Astrocyte (in vitro differentiated cells and primary cell): ENCODE measurements at regions not wholly inside any gene's neighbourhood (a gene's known extent, or its start where the extent isn't known, plus 50 kb on each side); places are given as distances from the start of the nearest gene placed in this dataset.

Experiments used
- DNase-seq: peaks from one replicate; pipeline ENCODE4 v3.0.0-alpha.2; 2010; ENCODE audit warnings: low read depth
- FAIRE-seq: peaks from 2 replicates; lab custom pipeline; 2011; peaks lifted over from hg19 to GRCh38; lab: Jason Lieb, UNC
- H2AFZ ChIP-seq: 2 replicates; pipeline ENCODE4 v1.6.0; 2012; ENCODE audit warnings: low read depth, low read length, inconsistent platforms
- H3K27ac ChIP-seq: 2 replicates; pipeline ENCODE4 v1.5.1; 2011; ENCODE audit warnings: low read depth, low read length, inconsistent platforms
- H3K27me3 ChIP-seq: 2 replicates; pipeline ENCODE4 v1.6.0; 2011; ENCODE audit warnings: low read length, inconsistent platforms; ENCODE audit not compliant: insufficient read depth
- H3K36me3 ChIP-seq: 2 replicates; pipeline ENCODE4 v1.5.1; 2011; ENCODE audit warnings: low read length, inconsistent platforms; ENCODE audit not compliant: insufficient read depth
- H3K4me1 ChIP-seq: 2 replicates; pipeline ENCODE4 v1.5.1; 2011; ENCODE audit warnings: low read length, inconsistent platforms; ENCODE audit not compliant: insufficient read depth
- H3K4me2 ChIP-seq: 2 replicates; pipeline ENCODE4 v1.6.0; 2012; ENCODE audit warnings: low read length, inconsistent platforms
- H3K4me3 ChIP-seq: 2 replicates; pipeline ENCODE4 v1.5.1; 2011; ENCODE audit warnings: low read depth, mild to moderate bottlenecking, low read length, inconsistent platforms; ENCODE audit not compliant: insufficient read depth
- H3K79me2 ChIP-seq: 2 replicates; pipeline ENCODE4 v1.6.0; 2012; ENCODE audit warnings: mild to moderate bottlenecking, low read length, inconsistent platforms; ENCODE audit not compliant: insufficient read depth
- H3K9ac ChIP-seq: 2 replicates; pipeline ENCODE4 v1.6.0; 2012; ENCODE audit warnings: mild to moderate bottlenecking, low read length, inconsistent platforms
- H3K9me3 ChIP-seq: 2 replicates; pipeline ENCODE4 v1.5.1; 2012; ENCODE audit warnings: low read depth, mild to moderate bottlenecking, low read length, inconsistent platforms; ENCODE audit not compliant: insufficient read depth
- H4K20me1 ChIP-seq: 2 replicates; pipeline ENCODE4 v1.6.0; 2012; ENCODE audit warnings: low read length, inconsistent platforms; ENCODE audit not compliant: insufficient read depth
- H3K27ac Mint-ChIP-seq: one replicate; pipeline ENCODE4 v1.8.0; 2021; ENCODE audit warnings: mild to moderate bottlenecking, mixed read lengths; ENCODE audit not compliant: unreplicated experiment
- H3K27me3 Mint-ChIP-seq: one replicate; pipeline ENCODE4 v1.8.0; 2021; ENCODE audit warnings: low read depth, mixed read lengths; ENCODE audit not compliant: unreplicated experiment
- H3K36me3 Mint-ChIP-seq: one replicate; pipeline ENCODE4 v1.8.0; 2021; ENCODE audit warnings: low read depth, mixed read lengths; ENCODE audit not compliant: unreplicated experiment
- H3K4me1 Mint-ChIP-seq: one replicate; pipeline ENCODE4 v1.8.0; 2021; ENCODE audit warnings: low read depth, mixed read lengths; ENCODE audit not compliant: unreplicated experiment
- H3K4me3 Mint-ChIP-seq: one replicate; pipeline ENCODE4 v1.8.0; 2021; ENCODE audit warnings: mild to moderate bottlenecking, moderate library complexity, mixed read lengths; ENCODE audit not compliant: unreplicated experiment
- H3K9me3 Mint-ChIP-seq: one replicate; pipeline ENCODE4 v1.8.0; 2021; ENCODE audit warnings: mild to moderate bottlenecking, mixed read lengths; ENCODE audit not compliant: unreplicated experiment
- EZH2 ChIP-seq: IDR thresholded peaks from 2 replicates; pipeline ENCODE4 v1.6.1; 2012; ENCODE audit warnings: mild to moderate bottlenecking, low read length, inconsistent platforms; ENCODE audit not compliant: insufficient read depth
- TF ChIP-seq, protein P1 (sequence below): IDR thresholded peaks from 2 replicates; pipeline ENCODE4 v1.5.1; 2011; ENCODE audit warnings: low read depth, mild to moderate bottlenecking, inconsistent platforms, low read length, moderate library complexity; ENCODE audit not compliant: insufficient read depth

DNA sequence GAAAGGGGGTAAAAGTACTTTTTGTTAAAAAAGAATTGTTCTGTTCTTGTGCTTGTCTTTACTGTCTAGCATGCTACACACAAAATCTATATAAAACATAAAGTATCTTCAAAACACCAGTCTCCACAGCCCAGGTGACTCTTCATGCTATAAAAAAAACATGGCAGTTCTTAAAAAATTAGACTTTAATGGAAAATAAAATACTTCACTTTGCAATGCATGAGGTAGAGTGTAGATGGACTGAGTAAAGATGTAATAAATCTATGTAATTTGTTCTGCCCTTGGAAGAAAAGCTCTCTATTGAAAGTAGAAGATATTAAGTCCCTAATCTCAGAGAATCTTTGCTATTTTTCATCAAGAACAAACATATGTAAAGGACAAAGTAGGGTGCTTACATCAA is 425.4 kb downstream of the NOVA1 start:
- Histone ChIP-seq H3K4me1 (no peaks in the 10 kb centered on the region), H3K9ac (no peak overlapping the region), H3K4me3 (no peak overlapping the region), H2AFZ (no peak overlapping the region), H3K27ac (no peak overlapping the region), H3K27me3 (peaks cover 2% of the 10 kb centered on the region), H3K79me2 (no peaks in the 10 kb centered on the region), H3K9me3 (no peaks in the 10 kb centered on the region), H3K4me2 (no peak overlapping the region), H3K36me3 (no peaks in the 10 kb centered on the region), H4K20me1 (no peaks in the 10 kb centered on the region)
- Mint-ChIP-seq H3K36me3 (no peaks in the 10 kb centered on the region), H3K4me1 (no peaks in the 10 kb centered on the region), H3K27me3 (peaks cover 32% of the 10 kb centered on the region), H3K9me3 (no peaks in the 10 kb centered on the region), H3K27ac (no peak overlapping the region), H3K4me3 (no peak overlapping the region)
- no peak for TF ChIP-seq EZH2
- TF ChIP-seq, protein P1, sequence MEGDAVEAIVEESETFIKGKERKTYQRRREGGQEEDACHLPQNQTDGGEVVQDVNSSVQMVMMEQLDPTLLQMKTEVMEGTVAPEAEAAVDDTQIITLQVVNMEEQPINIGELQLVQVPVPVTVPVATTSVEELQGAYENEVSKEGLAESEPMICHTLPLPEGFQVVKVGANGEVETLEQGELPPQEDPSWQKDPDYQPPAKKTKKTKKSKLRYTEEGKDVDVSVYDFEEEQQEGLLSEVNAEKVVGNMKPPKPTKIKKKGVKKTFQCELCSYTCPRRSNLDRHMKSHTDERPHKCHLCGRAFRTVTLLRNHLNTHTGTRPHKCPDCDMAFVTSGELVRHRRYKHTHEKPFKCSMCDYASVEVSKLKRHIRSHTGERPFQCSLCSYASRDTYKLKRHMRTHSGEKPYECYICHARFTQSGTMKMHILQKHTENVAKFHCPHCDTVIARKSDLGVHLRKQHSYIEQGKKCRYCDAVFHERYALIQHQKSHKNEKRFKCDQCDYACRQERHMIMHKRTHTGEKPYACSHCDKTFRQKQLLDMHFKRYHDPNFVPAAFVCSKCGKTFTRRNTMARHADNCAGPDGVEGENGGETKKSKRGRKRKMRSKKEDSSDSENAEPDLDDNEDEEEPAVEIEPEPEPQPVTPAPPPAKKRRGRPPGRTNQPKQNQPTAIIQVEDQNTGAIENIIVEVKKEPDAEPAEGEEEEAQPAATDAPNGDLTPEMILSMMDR: no peak
- FAIRE-seq (no peak), DNase-seq (no peak)

DNA sequence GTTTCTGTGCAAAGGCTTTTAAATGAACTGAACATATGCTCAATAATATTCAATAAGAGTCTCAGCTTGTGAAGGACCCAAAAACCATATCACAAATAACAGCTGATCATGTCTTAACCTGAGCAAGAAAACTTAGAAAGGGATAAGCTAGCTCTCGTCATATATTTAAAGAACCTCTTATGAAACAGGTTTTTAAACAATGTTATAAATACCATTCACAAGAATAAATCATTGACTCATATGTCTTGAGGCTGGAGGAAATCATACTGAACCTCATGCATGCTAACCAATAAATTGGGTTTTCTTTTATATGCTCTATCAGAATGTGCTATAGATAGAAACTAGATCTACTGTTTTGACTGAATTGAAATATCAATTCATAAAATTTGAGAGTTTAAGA is 426.9 kb downstream of the NOVA1 start:
- peaks cover 2% of the 10 kb centered on the region for H3K27me3 ChIP-seq
- H3K27ac Mint-ChIP-seq: no peak overlapping the region
- H3K4me1 ChIP-seq: no peaks in the 10 kb centered on the region
- no peaks in the 10 kb centered on the region for H3K36me3 ChIP-seq
- no peaks in the 10 kb centered on the region for H3K9me3 Mint-ChIP-seq
- no peaks in the 10 kb centered on the region for H3K36me3 Mint-ChIP-seq
- DNase-seq: no peak
- H3K9me3 ChIP-seq: no peaks in the 10 kb centered on the region
- H3K4me2 ChIP-seq: no peak overlapping the region
- TF ChIP-seq EZH2: no peak
- TF ChIP-seq, protein P1: no peak
- no peak overlapping the region for H2AFZ ChIP-seq
- H3K27ac ChIP-seq: no peak overlapping the region
- H3K79me2 ChIP-seq: no peaks in the 10 kb centered on the region
- H4K20me1 ChIP-seq: no peaks in the 10 kb centered on the region
- peaks cover 32% of the 10 kb centered on the region for H3K27me3 Mint-ChIP-seq
- H3K9ac ChIP-seq: no peak overlapping the region
- no peaks in the 10 kb centered on the region for H3K4me1 Mint-ChIP-seq
- no peak for FAIRE-seq
- no peak overlapping the region for H3K4me3 Mint-ChIP-seq
- no peak overlapping the region for H3K4me3 ChIP-seq

DNA sequence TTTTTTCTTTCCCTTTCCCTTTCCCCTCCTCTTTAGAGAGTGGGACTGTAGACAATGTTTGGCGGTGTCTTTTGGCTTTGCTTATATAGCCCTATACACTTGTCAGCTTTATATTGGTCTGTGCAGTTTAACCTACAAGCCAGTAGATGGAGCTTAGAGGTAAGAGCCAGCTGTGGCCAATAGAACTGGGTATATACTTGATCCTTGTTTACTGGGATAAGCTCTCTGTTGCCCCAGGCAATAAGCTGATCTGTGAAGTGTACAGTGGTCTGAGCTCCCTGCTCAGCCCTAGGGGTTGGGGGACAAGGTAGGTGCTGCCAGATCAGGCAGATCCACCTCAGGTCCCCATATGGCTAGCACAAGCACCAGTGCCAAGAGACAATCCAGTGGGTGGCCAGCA is 434.1 kb downstream of the NOVA1 start:
- Histone ChIP-seq H2AFZ (no peak overlapping the region), H3K9ac (no peak overlapping the region), H3K36me3 (no peaks in the 10 kb centered on the region), H3K27me3 (no peaks in the 10 kb centered on the region), H3K4me3 (no peak overlapping the region), H3K27ac (no peak overlapping the region), H4K20me1 (no peaks in the 10 kb centered on the region), H3K9me3 (no peaks in the 10 kb centered on the region), H3K79me2 (no peaks in the 10 kb centered on the region), H3K4me1 (no peaks in the 10 kb centered on the region), H3K4me2 (no peak overlapping the region)
- Mint-ChIP-seq H3K27ac (no peak overlapping the region), H3K4me1 (no peaks in the 10 kb centered on the region), H3K27me3 (peaks cover 4% of the 10 kb centered on the region), H3K36me3 (no peaks in the 10 kb centered on the region), H3K4me3 (no peak overlapping the region), H3K9me3 (peaks cover 2% of the 10 kb centered on the region)
- DNase-seq: peak; percentile 21
- TF ChIP-seq EZH2: no peak
- TF ChIP-seq, protein P1: peak; percentile 46
- no peak for FAIRE-seq
